IPS-NIHi7 (cell line): ENCODE measurements at regions not wholly inside any gene's neighbourhood (a gene's known extent, or its start where the extent isn't known, plus 50 kb on each side); places are given as distances from the start of the nearest gene placed in this dataset.
"Not testable (repeated sequence)": the region's sequence is repeated elsewhere in the genome, so short reads cannot be mapped to it uniquely, and the experiment has no call there.

ENCODE experiments used
- DNase-seq: peaks from one replicate; pipeline ENCODE4 v3.0.0; 2012; ENCODE audit warnings: mixed read lengths; ENCODE audit errors: extremely low spot score

DNA sequence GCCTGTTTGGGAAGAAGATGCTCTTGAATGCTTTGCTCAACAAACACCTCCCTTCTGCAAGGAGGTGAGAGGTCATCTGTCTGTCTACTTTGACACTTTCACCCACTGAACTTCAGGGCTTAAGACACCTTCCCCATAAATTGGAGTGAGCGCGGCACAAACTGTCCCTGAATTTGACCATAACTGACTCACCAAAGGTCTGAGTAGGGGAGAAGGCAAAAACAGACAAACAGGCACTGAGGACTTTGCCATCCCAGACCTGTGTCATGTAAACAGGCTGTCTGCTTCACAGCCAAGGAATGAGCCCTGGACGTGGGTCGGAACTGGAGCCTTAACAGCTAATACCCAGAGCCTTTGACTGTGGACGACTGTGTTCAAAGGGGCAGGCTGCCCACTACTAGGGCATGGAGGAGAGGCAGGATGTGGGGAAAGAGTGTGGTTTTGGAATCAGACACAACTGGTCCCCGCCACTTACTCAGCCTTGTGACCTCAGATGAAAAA, 320.9 kb upstream of the KLF4 start:
- no peak for DNase-seq

DNA sequence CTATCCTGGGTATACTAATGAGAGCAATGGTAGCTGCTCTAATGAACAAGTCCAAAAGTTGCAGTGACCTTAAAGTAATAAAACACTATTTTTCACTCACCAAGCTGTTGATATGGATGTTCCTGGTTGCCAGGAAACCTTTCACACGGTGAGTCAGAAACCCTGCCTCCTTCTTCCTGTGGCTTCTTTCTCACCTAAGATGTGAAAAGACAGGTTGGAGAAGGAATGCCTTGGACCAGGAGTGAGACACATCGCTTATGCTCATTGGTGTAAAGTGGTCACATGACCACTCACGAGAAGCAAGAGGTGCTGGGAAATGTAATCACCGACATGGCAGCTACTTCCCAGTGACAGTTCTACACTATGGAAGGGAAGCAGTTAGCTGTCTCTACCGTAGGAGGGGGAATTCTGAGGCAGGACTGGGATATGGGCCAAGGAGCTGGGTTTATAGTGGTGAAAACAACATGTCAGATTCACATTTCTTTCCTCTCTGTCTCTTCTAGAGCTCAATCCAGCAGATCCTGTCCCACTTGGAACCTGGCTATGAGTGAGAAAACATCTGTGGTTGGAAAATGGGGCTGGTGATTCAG, 320.4 kb upstream of the KLF4 start:
- DNase-seq = no peak

GRCh38 chr9:107807183-107807582, 317.6 kb upstream of the KLF4 start:
- DNase-seq = no peak

GRCh38 chr9:107805201-107805600, 315.6 kb upstream of the KLF4 start:
- DNase-seq = no peak

DNA sequence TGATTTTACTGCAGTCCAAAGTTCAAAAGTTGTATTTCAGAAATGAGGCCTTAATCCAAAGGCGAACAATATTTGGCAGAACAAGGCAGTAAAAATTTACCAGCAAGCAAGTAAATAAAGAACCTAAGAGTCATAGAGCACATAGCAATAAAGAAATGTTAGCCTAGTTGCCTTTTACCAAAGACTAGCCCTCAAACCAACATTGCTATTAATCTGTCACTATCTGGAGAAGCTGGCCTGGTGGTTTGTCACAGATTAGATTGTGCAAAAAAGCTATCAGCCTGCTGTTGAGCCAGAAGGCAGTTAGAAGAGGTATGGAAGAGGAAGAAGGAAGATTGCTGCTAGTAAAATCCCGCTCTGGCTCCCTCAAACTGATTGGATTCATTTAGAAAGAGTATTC, 304.7 kb upstream of the KLF4 start:
- DNase-seq = no peak

DNA sequence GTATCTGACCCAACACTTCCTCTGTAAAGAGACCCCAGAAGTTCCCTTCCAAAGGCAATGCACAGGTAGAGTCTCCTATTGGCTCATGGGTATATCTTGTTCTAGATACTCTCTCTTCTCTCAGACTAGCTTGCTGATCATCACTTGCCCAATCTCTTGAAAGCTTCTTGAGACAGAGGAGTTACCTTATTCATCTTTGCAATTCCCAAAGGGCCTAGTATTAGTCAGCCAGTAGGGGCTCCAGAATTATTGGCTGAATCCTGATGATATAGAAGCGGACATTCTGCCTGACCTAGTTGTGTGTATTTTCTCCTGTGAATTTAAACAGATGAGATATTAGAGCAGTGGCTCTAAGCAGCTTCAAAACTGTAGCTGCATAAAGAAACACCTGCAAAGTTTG, 304.0 kb upstream of the KLF4 start:
- no peak for DNase-seq

DNA sequence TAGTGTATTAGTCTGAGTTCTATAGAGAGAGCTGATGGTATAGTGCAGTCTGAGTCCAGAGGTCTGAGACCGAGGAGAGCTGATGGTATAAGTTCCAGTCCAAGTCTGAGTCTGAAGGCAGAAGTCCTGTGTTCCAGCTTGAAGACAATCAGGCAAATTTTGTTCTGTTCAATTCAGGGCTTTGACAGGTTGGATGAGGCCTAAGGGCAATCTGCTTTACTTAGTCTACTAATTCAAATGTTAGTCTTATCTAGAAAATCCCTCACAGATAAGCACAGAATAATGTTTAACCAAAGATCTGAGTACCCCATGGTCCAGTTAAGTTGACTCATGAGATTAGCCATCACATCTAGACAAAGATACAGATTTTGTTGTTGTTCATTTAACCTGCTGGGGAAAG, 303.0 kb upstream of the KLF4 start:
- no peak for DNase-seq

- no peak for DNase-seq
These were observed 302.4 kb upstream of the KLF4 start for GRCh38 chr9:107792006-107792405.

- no peak for DNase-seq
These were observed 299.6 kb upstream of the KLF4 start for GRCh38 chr9:107789001-107789700.

DNA sequence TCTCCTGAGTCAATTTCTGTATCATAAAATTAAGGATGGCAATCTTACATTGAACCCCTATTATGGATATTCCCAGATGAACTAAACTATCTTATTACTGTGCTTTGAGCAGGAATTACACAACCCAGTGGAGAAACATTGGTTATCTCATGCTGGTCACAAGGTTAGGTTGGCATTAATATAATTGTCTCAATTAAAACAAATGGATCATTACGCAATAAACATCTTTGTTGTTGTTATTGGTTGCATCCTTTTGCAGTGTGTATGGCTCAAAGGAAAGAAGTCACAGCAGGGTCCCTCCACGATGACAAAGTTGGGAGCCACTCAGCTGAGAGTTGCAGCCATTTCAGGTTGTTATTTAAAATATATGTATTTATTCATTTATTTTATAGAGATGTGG, 297.0 kb upstream of the KLF4 start:
- no peak for DNase-seq

GRCh38 chr9:107784235-107784958, 294.8 kb upstream of the KLF4 start:
- DNase-seq = peak; percentile 43

DNA sequence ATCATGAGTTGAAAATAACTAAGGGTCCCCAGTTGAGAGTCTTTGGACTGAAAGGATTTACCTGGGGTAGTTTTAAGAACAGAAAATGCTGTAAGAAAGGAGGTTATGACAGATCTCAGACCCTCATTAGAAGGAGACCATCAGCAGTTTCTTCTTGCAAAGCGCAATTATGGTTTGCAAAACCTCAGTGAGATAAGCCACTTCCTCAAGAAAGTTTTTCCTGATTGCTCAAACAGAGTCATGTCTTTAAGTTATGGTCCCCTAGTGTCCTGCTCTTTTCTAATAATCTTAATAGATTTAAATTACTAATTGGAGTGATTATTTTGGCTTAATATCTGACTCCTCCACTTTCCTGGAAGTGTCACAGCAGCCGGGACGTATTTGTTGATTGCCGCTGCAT, 293.2 kb upstream of the KLF4 start:
- DNase-seq = no peak

GRCh38 chr9:107782381-107782780, 292.8 kb upstream of the KLF4 start:
- DNase-seq = no peak

GRCh38 chr9:107780960-107781359, 291.4 kb upstream of the KLF4 start:
- no peak for DNase-seq

DNA sequence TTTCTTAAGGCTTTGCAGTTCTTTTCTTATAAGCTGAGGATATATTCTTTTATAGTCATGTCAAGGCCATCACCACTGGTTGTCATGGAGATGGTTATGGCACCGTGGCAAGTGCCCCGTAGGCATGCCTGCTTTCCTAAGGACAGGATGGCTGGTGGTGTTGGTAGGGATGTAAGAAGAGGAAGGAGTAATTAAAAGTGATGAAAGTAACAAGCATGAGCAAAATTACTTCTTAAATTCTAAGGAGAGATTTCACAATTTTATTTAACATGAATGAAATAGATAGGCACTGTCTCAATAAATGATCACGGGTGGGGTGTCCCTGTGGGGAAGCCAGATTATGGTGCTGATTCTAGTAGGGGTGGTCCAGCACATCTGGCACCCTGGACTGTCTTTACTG, 290.2 kb upstream of the KLF4 start:
- no peak for DNase-seq

- DNase-seq = no peak
These were observed 289.1 kb upstream of the KLF4 start for GRCh38 chr9:107778661-107779060.

DNA sequence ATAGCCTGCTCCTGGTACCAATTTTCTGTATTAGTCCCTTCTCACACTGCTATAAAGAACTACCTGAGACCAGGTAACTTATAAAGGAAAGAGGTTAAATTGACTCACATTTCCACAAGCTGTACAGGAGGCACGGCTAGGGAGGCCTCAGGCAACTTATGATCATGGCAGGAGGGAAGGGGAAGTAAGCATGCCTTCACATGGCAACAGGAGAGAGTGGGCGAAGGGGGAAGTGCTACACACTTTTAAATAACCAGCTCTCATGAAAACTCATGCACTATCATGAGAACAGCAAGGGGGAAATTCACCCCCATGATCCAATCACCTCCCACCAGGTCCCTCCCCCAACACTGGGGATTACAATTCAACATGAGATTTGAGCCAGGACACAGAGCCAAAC, 284.5 kb upstream of the KLF4 start:
- DNase-seq = not testable (repeated sequence)

- DNase-seq = no peak
These were observed 283.4 kb upstream of the KLF4 start for GRCh38 chr9:107772988-107773387.

- DNase-seq = no peak
These were observed 281.1 kb upstream of the KLF4 start for GRCh38 chr9:107770716-107771115.

GRCh38 chr9:107768224-107768623, 278.7 kb upstream of the KLF4 start:
- DNase-seq = no peak

GRCh38 chr9:107767711-107768110, 278.1 kb upstream of the KLF4 start:
- no peak for DNase-seq

DNA sequence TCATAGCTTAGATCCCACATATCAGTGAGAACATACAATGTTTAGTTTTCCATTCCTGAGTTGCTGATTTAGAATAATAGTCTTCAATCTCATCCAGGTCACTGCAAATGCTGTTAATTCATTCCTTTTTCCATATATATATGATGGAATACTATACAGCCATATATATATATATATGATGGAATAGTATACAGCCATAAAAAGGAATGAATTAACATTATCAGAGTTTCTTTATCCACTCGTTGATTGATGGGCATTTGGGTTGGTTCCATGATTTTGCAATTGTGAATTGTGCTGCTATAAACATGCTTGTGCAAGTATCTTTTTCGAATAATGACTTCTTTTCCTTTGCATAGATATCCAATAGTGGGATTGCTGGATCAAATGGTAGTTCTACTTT, 273.9 kb upstream of the KLF4 start:
- not testable (repeated sequence) for DNase-seq

DNA sequence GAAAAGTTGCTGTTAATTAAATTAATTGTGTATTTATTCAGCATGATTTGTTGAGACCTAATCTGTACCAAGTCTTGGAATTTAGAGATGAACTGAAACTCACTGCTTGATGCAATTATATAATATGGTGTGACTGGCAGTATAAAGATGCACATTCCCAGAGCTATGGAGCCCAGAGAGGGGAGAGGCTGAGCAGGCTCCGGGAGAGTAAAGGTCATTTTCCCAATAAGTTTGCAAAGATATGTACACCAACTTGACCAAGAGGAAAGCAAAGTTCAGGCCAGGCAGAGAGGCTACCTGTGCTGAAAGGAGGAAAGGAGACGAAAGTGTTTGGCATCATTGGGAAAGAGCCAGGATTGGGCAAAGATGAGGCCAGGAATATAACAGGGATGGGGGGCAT, 271.7 kb upstream of the KLF4 start:
- DNase-seq = no peak
